Mammary epithelial cell (primary cell): ENCODE measurements at regions not wholly inside any gene's neighbourhood (a gene's known extent, or its start where the extent isn't known, plus 50 kb on each side); places are given as distances from the start of the nearest gene placed in this dataset.

Experiments used
- CTCF ChIP-seq, 2 donors: IDR thresholded peaks in 1 of 2; conservative IDR thresholded peaks in 1 of 2; 2 replicates each; pipeline ENCODE4 v1.5.1; 2011 to 2012; ENCODE audit warnings: inconsistent platforms in 2 of 2, low read length in 2 of 2, mild to moderate bottlenecking in 2 of 2, control low read depth in 1 of 2, low read depth in 1 of 2; ENCODE audit not compliant: insufficient read depth in 1 of 2; ENCODE audit errors: extremely low read depth in 1 of 2
- EZH2 ChIP-seq: IDR thresholded peaks from 2 replicates; pipeline ENCODE4 v1.6.1; 2012; ENCODE audit warnings: low read length, inconsistent platforms, borderline replicate concordance

GRCh38 chr7:86485827-86486226 is 157.9 kb upstream of the GRM3 start:
- TF ChIP-seq CTCF (conservative IDR thresholded peaks at IDR 0.05 in 1 of 2, IDR thresholded peaks at IDR 0.05 in 1 of 2; ENCODE audit: extremely low read depth in 1 of 2, insufficient read depth in 1 of 2, low read depth in 1 of 2, low read length in 2 of 2) (no peak), EZH2 (no peak)
